Thyroid gland (tissue), 4 donors: ENCODE measurements at regions not wholly inside any gene's neighbourhood (a gene's known extent, or its start where the extent isn't known, plus 50 kb on each side); places are given as distances from the start of the nearest gene placed in this dataset.

Source experiments
- POLR2A ChIP-seq, 2 donors: fragments of 450-650 bp; IDR thresholded peaks; one replicate each; pipeline ENCODE4 v1.6.1; 2017; ENCODE audit warnings: antibody characterized with exemption in 2 of 2, mild to moderate bottlenecking in 2 of 2, moderate library complexity in 1 of 2
- TF ChIP-seq, protein P1 (sequence below), 6 experiments: fragments of 200-600 bp in 3 of 6; fragments of 450-650 bp in 3 of 6; sonication (generic) in 3 of 6; IDR thresholded peaks; one replicate each; pipeline ENCODE4 v1.5.1; 2016 to 2019; ENCODE audit warnings: antibody characterized with exemption in 6 of 6, mild to moderate bottlenecking in 2 of 6, inconsistent platforms in 1 of 6, moderate library complexity in 1 of 6

DNA sequence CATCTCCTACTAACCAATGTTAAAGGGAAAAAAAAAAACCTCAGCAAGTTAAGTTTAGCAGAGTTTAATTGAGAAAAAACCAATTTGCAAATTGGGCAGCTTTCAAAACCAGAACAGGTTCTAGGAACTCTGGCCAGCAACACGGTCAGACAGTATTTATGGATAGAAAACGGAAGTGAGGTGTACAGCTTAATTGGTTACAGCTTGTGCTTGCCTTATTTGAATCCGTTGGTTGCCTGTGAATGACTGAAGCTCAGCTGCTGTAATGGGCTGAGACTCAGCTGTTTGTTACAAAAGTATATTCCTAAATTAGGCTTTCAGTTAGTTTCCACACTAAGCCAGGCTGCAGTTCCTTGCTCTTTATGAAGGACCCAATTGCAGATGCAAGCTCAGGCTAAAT is 217.0 kb downstream of the SREK1 start:
- TF ChIP-seq, protein P1, sequence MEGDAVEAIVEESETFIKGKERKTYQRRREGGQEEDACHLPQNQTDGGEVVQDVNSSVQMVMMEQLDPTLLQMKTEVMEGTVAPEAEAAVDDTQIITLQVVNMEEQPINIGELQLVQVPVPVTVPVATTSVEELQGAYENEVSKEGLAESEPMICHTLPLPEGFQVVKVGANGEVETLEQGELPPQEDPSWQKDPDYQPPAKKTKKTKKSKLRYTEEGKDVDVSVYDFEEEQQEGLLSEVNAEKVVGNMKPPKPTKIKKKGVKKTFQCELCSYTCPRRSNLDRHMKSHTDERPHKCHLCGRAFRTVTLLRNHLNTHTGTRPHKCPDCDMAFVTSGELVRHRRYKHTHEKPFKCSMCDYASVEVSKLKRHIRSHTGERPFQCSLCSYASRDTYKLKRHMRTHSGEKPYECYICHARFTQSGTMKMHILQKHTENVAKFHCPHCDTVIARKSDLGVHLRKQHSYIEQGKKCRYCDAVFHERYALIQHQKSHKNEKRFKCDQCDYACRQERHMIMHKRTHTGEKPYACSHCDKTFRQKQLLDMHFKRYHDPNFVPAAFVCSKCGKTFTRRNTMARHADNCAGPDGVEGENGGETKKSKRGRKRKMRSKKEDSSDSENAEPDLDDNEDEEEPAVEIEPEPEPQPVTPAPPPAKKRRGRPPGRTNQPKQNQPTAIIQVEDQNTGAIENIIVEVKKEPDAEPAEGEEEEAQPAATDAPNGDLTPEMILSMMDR (IDR thresholded peaks at IDR 0.05): no peak
- TF ChIP-seq POLR2A (IDR thresholded peaks at IDR 0.05): no peak
